GM18499 (cell line): ENCODE measurements at regions not wholly inside any gene's neighbourhood (a gene's known extent, or its start where the extent isn't known, plus 50 kb on each side); places are given as distances from the start of the nearest gene placed in this dataset.
"Not testable (repeated sequence)": the region's sequence is repeated elsewhere in the genome, so short reads cannot be mapped to it uniquely, and the experiment has no call there.

ENCODE experiments used
- ATAC-seq: cut with Tn5 transposase; IDR thresholded peaks from one replicate; pipeline ENCODE4 v1.9.1; 2021; ENCODE audit warnings: moderate number of reproducible peaks; ENCODE audit not compliant: insufficient read depth, unreplicated experiment

DNA sequence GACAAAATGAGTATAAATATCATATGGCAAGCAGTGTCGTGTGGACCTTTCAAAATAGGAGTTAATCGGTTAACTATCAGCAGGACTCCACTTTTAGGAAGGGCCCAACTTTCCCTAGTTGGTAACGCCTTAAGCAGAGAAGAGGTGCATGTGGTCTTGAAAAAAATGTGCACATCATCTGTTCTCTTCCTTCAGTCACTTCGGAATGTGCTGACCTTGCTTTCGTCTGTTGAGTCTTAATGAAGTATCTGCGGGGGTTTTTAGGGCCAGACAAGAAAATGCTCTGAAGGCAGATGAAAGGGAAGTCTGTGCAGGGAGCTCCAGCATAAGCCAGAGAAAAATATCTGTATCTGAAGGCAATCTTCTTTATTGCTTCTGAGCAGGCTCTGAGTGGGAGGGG is 185.2 kb downstream of the AEBP2 start:
- no peak for ATAC-seq

DNA sequence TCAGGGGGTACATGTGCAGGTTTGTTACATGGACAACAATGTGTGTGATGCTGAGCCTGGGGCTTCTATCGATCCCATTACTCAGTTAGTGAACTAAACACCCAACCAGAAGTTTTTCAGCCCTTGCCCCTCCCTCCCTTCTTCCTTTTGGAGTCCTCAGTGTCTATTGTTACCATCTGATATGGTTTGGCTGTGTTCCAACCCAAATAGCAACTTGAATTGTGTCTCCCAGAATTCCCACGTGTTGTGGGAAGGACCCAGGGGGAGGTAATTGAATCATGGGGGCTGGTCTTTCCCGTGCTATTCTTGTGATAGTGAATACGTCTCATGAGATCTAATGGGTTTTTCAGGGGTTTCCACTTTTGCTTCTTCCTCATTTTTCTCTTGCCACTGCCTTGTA is 186.3 kb downstream of the AEBP2 start:
- ATAC-seq, result not testable (repeated sequence)

DNA sequence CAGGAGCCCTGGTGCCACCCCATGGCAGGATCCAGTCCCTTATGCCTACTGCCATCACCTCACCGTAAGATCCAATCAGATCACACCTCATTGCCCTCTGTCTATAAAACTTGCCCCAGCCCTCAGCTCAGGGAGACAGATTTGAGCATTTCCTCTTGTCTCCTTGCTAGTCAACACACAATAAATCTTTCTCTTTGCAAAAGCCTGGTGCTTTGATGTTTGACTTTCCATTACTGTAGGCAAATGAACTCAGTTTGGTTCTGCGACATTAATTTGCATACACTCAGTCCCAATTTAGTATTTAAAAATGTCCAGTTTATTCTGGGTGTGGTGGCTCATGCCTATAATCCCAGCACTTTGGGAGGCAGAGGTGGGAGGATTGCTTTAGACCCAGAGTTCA is 188.4 kb downstream of the AEBP2 start:
- ATAC-seq, result no peak

DNA sequence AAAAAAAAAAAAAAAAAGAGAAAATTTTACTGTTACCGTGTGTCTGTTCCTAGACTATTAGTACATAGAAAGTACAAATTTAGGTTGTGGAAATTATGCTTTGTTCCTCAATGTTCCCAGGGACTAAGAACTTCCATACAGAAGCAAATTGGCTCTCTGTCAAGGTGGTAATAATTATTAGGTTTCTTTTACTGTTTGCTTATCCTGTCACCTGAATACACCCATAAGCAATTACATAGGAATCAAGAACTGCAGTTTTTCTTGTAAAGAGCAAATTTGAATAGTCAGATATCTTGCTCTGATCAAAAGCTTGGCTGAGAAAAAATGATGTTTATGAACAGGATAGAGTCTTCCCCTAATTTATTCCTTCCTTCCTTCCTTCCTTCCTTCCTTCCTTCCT is 191.2 kb downstream of the AEBP2 start:
- no peak for ATAC-seq

DNA sequence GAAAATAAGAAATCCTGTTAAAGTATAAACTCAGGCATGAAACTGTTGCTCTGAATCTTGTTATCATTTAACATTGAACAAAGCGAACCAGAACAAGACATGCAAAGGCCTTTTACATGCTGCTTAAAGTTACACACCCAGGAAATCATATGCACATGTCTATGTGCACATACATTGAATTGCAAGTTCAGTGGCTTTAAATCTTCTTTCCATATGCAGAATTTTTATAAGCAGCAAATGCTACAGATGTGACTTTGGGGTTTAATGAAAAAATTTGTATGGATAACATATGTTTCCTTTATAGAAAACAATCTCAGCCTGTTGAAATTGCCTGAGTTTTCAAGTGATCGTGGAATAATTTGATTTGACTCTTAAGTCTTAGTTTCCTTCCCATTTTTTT is 193.9 kb downstream of the AEBP2 start:
- no peak for ATAC-seq

DNA sequence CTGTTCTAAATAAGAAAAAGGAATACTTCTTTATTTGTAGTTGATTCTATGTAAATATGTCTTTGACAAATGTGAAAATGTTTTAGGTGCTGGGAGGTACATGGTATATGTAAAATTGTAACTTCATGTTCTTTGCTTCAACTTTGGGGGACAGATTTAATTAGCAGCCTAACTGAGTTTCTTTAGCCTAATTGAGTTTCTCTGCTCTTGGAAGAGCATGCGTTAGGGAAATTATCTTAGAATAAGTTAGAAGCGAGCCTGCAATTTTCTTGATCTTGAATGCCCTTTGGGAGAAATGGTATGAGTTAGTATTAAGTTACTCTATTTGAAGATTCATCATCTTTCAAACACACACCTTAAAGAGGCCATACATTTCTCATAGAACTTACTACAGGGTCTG is 194.3 kb downstream of the AEBP2 start:
- no peak for ATAC-seq

DNA sequence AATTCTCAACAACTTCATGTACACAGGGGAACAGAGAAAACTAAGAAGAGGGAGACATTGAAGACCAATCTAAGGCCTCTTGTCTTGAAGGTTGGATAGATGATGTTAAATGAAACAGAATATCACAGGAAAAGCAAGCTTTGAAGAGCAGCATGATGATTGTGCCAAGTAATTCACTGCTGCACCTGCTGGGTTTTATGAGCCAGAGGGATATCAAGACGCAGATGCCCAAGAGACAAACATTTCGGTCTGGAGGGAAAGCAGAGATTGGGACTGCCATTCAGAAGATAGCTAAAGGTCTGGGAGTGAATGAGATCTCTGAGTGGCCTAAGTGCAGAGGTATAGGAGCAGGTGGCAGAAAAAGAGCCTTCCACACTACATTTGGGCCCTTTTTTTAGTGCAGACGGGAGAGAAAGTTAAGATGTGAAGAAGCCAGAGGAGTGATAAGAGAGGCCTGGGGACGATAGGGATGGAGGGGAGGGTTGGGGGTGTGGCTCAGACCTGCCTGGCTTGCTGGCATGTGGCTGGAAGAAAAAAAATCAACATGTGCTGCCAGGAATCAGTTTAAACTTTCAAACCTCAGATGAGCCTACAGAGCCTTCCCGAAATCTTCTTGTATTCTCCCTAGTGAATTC is 200.6 kb downstream of the AEBP2 start:
- no peak for ATAC-seq

DNA sequence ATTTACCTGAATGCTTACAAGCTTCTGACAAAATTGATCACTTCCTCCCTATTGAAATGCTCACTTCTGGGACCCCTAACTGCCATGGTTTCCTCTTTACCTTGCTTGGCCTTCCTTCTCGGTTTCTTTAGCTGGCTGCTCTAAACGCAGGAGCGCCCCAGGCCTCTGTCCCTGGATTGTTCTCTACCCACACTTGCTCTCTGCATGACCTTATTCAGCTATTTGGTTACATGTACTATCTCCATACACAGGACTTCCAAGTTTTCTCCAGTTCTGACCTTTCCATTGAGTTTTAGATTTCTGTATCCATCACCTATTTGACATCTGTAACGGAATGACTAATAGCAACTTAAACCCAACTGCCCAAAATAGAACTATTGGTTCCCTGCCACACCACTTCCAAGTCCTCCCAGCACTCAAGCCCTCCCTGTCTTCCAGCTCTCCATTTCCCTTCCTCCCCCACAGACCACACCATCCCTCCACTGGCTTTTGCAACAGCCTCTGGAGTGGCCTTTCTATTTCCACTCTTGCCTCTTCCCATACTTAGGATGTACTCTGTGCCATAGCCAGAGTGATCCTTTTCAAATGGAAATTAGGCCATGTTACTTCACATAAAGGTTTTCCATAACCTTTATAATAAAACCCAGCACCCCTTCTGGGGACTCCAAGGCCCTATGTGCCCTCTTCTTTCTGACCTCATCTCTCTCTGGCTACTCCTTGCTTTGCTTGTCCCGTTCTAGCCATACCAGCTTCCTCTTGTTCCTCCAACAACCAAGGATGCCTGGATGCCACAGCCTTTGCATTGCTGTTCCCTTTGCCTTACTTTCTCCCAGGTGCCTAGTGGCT is 202.2 kb downstream of the AEBP2 start:
- no peak for ATAC-seq

DNA sequence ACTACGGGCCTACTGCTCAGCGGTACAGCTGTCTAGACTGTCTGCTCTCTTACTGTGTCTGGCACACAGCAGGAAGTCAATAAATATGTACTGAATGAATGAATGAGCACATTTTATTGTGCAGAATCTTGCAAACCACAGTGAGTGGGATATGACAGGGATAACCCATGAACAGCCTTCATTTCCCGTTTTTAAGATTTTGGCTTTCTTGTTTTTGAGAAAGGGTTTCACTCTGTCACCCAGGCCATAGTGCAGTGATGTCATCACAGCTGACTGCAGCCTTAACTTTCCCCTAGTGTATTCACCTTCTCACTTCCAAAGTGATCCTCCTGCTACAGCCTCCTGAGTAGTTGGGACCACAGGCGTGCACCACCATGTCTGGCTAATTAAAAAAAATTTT is 203.1 kb downstream of the AEBP2 start:
- ATAC-seq, result no peak

DNA sequence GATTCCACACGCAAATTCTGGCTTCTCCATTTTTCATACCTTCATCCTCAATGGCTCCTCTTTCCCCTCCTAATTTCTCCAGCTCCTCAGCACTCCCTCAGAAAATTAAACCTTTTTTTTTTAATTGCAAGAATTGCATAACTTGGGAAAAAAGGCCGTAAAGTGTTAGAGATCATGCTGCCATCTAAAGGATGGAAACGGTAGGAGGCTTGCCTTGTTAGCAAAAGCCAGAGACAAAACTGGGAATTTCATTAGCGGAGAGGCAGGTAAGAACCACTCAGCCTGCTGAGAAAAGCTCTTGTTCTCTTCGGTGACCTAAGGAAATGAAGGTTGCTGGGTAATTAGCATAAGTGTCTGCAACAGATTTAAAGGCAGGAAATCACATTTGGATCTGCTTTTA is 204.3 kb downstream of the AEBP2 start:
- no peak for ATAC-seq

DNA sequence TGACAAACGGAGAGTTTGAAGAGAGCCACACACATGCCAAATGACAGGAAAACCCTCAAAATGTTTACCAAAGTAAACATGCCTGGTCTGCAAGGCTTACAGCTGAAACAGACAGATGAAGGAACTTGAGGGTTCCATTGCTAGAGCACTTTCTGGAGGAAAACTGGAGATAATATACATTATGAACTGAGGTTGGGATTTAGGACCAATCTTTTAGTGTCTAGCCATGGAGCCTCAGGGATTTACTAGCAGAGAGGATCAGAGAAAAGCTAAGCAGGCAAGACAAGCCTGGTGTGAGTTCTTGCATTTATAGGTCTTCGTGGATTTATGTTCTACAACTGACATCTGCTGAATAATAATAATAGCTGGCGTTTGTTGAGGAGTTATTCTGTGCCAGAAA is 205.3 kb downstream of the AEBP2 start:
- no peak for ATAC-seq

DNA sequence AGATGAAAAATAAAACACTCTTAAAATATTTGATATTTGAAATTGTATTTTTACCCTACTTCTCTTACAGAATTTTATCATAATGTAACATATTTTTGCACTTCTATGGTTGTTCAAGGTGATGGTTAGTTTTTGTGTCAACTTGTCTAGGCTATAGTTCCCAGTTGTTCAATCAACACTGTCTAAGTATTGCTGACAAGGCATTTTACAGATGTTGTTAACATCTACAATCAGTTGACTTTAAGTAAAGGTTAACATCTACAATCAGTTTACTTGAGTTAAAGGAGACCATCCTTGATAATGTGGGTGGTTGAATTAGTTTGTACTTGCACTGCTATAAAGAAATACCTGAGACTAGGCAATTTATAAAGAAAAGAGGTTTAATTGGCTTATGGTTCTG is 206.5 kb downstream of the AEBP2 start:
- no peak for ATAC-seq

DNA sequence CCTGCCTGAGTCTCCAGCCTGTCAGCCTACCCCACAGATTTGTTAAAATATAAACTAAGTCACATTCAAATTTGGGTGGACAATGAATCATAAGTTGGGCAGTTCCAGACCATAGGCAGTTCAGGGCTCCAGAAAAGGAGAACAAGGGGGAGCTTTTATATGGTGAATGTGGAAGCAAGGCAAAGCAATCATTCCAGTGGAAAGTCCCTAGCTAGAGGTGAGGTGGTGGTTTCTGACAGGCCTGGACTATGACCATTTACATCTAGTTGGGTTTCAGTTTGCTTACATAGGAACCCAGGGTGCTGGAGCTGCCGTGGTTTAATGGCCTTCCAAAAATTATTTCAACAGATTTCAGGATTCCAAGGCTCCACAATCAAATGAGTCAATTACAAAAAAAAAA is 207.3 kb downstream of the AEBP2 start:
- ATAC-seq, result no peak

DNA sequence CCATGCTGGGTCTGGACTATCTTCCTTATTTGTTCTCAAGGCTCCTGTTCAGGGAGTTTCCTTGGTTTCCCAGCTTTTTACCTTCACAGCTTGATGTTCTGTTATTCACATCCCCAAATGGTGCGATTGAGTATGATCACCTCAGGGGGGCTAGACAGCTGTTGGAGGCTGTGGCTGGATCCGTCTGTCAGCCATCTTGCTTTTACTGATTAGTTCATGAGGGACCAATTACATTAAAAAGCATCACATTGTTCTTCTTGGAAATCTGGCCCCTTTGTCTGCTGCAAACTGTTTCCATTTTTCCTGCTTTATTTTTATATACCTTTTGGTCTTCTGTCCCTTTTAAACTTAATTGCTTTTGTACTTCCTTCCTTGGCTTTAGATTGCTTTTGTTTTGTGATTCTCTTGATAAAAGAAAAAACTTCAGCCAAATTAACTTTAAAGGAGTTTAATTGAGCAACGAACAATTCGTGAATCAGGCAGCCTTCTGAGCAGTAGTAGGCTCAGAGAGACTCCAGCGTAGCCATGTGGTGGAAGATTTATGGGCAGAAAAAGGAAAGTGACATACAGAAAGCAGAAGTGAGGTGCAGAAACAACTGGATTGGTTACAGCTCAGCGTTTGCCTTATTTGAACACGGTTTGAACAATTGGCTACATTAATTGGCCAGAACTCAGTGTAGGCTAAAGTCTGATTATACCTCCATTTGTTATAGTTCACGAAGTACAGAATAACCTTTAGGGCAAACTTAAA is 208.7 kb downstream of the AEBP2 start:
- no peak for ATAC-seq

DNA sequence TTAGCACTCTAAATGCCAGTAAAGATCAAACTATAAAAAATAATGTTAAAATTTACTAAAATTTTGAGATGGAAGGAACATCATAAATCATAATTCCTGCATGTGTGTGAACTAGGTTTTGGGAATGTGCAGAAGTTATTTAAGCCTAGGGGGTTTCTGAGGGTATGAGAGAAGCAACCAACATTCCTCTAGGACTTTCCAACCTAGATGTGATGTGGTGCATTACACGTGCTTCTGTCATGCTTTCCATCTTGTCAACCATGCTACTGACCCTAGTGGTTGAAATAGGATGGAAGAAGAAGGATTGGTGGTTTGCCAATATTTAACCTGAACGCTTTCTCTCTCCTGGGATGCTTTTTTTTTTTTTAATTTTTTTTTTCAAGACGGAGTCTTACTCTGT is 209.3 kb downstream of the AEBP2 start:
- ATAC-seq, result no peak

DNA sequence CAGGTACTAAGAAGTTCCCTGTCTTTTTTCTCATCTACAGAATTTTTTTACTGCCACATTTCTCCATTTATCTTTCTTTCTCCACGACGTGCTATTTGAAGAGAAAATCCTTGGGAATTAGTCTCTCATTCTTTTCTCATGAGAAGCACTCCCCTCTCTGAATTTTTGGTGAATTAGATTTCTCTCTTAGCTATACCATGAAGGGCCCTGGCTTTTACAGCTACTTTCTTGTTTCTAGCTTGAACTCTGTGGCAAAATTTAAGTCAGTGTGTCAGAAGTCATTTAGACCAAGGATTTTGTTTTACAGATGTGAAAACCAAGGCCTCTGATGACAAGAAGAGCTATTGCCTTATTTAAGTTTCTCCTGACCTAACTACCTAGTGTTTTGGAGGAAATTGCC is 213.1 kb downstream of the AEBP2 start:
- ATAC-seq, result no peak

DNA sequence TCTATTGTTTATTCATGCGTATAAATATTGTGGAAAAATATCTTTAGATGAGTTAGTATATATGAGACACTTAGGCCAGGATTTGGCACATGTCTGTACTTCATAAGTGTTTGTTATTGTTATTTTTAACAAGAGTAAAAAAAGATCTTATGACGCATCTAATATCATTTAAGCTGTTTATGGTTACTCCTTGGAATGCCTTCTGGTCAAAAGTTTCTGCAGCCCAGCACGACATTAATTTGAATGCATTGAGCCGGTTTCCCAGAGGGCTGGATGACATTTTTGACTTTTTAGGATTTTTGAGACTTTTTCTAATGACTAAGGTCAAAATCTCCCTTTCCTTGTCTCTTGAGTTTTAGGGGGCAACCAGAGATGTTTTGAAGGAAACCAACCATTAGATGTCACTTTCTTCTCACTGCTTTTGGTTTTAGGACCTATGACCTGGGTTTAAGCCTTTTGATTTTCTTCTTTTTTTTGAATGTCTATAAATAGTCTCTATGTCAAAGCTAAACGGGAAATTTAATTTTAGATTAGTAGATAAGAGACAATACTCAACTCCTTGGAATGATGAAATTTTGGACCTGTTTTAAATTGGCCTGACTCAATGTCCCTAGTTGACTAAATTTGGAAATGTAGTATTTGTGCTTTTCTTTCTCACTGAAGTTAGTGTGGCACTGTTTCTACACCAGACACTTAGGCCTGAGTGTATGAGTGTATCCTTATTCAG is 215.5 kb downstream of the AEBP2 start:
- no peak for ATAC-seq

DNA sequence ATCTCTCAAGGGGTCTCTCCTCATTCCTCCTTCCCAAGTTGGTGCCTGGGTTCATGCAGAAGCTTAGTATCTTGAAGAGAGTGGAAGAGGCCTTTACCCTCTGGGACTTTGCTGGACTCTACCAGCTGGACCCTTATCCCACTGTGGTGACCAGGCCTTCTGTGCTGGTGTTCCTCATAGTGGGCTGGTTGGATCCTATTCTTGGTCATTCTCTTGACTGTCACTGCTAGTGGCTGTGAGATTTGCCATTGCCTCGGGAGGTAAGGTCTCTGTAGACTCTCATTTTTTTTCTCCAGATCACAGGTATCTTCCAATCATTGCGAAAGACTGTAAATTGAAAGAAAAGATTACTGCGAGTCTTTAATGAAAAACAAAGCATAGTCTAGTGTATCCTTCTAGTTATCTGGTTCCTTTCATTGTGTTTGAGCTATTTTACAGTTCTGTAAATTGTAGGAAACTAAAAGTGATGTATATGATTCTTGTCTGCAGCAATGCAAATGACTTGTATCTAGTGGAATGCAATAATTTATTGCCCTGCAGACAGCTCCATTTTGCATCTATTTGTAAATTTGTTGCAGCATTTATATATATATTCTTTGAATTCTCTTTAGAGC is 217.9 kb downstream of the AEBP2 start:
- ATAC-seq, result no peak

DNA sequence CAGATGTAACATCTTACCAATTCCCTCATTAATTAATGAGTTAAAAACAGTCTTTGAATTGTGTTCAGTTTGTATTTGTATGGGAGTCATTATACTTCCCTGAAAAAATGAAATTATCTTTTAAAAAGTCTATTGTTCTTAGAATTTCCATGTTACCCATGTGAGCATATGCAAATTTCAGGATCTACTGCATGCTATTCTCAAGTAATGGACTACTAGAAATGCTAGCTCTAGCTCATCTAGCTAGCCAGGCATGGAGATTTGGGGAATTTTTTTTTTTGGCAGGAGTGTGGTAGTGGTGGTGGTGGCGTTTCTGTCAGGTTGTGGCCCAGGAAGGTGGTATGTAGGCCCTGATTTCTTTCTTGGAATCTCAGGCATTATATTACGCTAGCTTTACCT is 218.4 kb downstream of the AEBP2 start:
- ATAC-seq, result no peak

DNA sequence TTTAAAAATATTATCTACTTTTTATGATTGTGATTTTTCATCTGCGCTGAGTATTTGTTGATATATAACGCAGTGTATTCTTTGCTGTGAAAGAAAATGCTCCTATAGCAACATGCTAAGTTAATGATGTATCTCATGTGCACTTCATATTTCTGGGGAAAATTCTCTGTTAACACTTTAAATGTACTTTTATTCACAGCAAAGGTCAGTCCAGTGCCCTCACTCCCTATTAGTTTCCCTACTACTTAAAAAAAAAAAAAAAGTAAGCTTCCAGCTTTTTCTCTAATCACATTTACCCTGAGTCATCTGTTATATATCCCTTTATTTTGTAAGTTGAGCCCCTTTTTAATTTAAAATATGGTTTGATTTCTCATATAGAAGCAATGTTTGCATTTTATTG is 219.8 kb downstream of the AEBP2 start:
- ATAC-seq, result no peak
